Upper lobe of right lung (tissue), 1 donor: ENCODE measurements at regions not wholly inside any gene's neighbourhood (a gene's known extent, or its start where the extent isn't known, plus 50 kb on each side); places are given as distances from the start of the nearest gene placed in this dataset.

Experiments used
- ATAC-seq: fragments of 200-7000 bp; cut with Tn5 transposase; one replicate; pipeline ENCODE4 v1.9.1; 2020; ENCODE audit warnings: mild to moderate bottlenecking, moderate library complexity
- DNase-seq: peaks from one replicate; pipeline ENCODE4 v3.0.0-alpha.2; 2020
- H3K27ac ChIP-seq: fragments of 200-600 bp; one replicate; pipeline ENCODE4 v1.8.0; 2022
- H3K27me3 ChIP-seq: fragments of 200-600 bp; one replicate; pipeline ENCODE4 v1.8.0; 2022; ENCODE audit warnings: mild to moderate bottlenecking
- H3K36me3 ChIP-seq: fragments of 200-600 bp; one replicate; pipeline ENCODE4 v1.8.0; 2022
- H3K4me1 ChIP-seq: fragments of 200-600 bp; one replicate; pipeline ENCODE4 v1.8.0; 2022
- H3K4me3 ChIP-seq: fragments of 200-600 bp; one replicate; pipeline ENCODE4 v1.8.0; 2022; ENCODE audit warnings: mild to moderate bottlenecking
- H3K9me3 ChIP-seq: fragments of 200-600 bp; one replicate; pipeline ENCODE4 v1.8.0; 2022
- intact Hi-C: fragments of 100-400 bp; cut with DNase I; formaldehyde crosslinking; loops from one replicate; pipeline ENCODE4 v1.11.0; 2022
- TF ChIP-seq, protein P1 (sequence below): fragments of 200-600 bp; IDR thresholded peaks from one replicate; pipeline ENCODE4 v1.8.0; 2022; ENCODE audit warnings: antibody characterized with exemption
- donor health status: DM: no; HTN: yes; CAD: no; lungs with severe emphysema.

- H3K27ac ChIP-seq: no peak overlapping the region
- no peaks in the 10 kb centered on the region for H3K36me3 ChIP-seq
- H3K9me3 ChIP-seq: no peaks in the 10 kb centered on the region
- H3K4me3 ChIP-seq: no peak overlapping the region
- ATAC-seq: no peak
- TF ChIP-seq, protein P1, sequence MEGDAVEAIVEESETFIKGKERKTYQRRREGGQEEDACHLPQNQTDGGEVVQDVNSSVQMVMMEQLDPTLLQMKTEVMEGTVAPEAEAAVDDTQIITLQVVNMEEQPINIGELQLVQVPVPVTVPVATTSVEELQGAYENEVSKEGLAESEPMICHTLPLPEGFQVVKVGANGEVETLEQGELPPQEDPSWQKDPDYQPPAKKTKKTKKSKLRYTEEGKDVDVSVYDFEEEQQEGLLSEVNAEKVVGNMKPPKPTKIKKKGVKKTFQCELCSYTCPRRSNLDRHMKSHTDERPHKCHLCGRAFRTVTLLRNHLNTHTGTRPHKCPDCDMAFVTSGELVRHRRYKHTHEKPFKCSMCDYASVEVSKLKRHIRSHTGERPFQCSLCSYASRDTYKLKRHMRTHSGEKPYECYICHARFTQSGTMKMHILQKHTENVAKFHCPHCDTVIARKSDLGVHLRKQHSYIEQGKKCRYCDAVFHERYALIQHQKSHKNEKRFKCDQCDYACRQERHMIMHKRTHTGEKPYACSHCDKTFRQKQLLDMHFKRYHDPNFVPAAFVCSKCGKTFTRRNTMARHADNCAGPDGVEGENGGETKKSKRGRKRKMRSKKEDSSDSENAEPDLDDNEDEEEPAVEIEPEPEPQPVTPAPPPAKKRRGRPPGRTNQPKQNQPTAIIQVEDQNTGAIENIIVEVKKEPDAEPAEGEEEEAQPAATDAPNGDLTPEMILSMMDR: no peak
- no peaks in the 10 kb centered on the region for H3K27me3 ChIP-seq
- no peaks in the 10 kb centered on the region for H3K4me1 ChIP-seq
- DNase-seq: no peak
- intact Hi-C loops: no loop called here
Measured at GRCh38 chr6:166245148-166245547, 63.0 kb downstream of the PRR18 start.

GRCh38 chr6:166244353-166245045 is 63.7 kb downstream of the PRR18 start:
- Histone ChIP-seq H3K27ac (no peak overlapping the region), H3K4me1 (no peaks in the 10 kb centered on the region), H3K36me3 (no peaks in the 10 kb centered on the region), H3K27me3 (no peaks in the 10 kb centered on the region), H3K9me3 (no peaks in the 10 kb centered on the region), H3K4me3 (no peak overlapping the region)
- intact Hi-C loops: no loop called here
- DNase-seq (no peak), ATAC-seq (no peak)
- TF ChIP-seq, protein P1: no peak

GRCh38 chr6:166242888-166243287 is 65.3 kb downstream of the PRR18 start:
- Histone ChIP-seq H3K4me1 (no peaks in the 10 kb centered on the region), H3K9me3 (no peaks in the 10 kb centered on the region), H3K27me3 (no peaks in the 10 kb centered on the region), H3K4me3 (no peak overlapping the region), H3K27ac (no peak overlapping the region), H3K36me3 (no peaks in the 10 kb centered on the region)
- no peak for ATAC-seq
- TF ChIP-seq, protein P1: no peak
- DNase-seq: no peak
- intact Hi-C loops: no loop called here

DNA sequence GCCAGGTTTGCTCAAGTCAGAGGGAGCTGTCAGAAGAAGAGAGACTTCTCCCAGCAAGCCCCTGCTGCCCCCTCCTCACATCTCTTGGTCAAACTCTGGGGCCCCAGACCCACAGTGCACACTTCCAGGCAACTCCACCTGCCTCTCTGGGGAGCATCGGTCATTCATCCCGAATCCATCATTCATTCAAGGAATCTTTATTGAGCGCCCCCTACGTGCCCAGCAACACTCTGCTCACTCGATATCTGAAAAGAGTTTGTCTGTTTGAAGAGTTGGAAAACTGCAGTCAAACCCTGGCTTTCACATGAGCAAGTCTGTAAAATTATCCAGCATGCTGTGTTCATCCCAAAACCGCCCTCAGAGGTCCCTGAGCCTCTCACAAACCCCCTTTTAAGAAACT is 66.2 kb downstream of the PRR18 start:
- H3K4me1 ChIP-seq: no peaks in the 10 kb centered on the region
- no peak overlapping the region for H3K27ac ChIP-seq
- H3K36me3 ChIP-seq: no peaks in the 10 kb centered on the region
- TF ChIP-seq, protein P1: no peak
- ATAC-seq (no peak), DNase-seq (no peak)
- no peaks in the 10 kb centered on the region for H3K9me3 ChIP-seq
- H3K27me3 ChIP-seq: no peaks in the 10 kb centered on the region
- H3K4me3 ChIP-seq: no peak overlapping the region
- intact Hi-C loops: no loop called here

DNA sequence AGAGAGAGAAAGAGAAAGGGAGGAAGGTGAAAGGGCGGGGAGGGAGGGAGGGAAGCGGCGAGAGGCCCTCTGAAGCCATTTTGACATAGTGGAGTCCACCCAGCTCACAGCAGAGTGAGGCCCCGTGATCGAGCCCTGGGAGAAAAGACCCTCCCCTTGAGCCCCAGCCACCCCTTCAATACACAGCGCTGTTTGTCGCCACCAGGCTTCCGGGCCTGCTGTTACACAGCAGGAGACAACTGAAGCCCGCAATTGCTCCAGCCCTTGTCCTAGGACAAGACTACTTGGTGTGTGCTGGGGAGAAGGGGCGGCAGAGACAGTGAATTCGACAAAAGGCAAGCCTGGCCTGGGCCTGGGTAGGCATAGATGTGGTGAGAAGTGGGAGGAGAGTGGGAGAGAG is 67.3 kb downstream of the PRR18 start:
- H3K4me1 ChIP-seq: peaks cover under 1% of the 10 kb centered on the region
- no peak for ATAC-seq
- no peak overlapping the region for H3K27ac ChIP-seq
- H3K27me3 ChIP-seq: no peaks in the 10 kb centered on the region
- no peak for DNase-seq
- no peaks in the 10 kb centered on the region for H3K36me3 ChIP-seq
- no peaks in the 10 kb centered on the region for H3K9me3 ChIP-seq
- H3K4me3 ChIP-seq: no peak overlapping the region
- intact Hi-C loops: no loop called here
- TF ChIP-seq, protein P1: no peak

DNA sequence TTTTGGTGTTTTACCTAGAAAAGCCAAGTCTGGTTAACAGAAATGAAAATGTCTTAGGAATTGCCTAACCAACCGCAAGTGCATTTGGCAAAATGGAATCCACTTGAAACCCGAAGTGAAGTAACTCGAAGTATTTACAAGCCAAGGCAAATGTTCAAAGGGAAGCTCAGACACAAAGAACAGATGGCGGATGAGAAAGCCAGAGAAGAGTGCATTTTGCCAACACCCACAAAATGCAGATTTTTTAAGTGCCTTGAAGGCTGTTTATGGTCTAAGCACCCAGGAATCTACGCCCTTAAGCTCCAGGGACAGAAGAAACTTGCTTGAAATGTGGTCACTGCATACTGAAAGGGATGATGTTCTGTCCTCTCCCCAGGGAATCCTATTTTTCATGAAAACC is 70.0 kb upstream of the TBXT start:
- Histone ChIP-seq H3K36me3 (no peaks in the 10 kb centered on the region), H3K4me3 (no peak overlapping the region), H3K27me3 (no peaks in the 10 kb centered on the region), H3K9me3 (no peaks in the 10 kb centered on the region), H3K4me1 (peaks cover 7% of the 10 kb centered on the region), H3K27ac (no peak overlapping the region)
- ATAC-seq (peak; percentile 34), DNase-seq (no peak)
- intact Hi-C loops: no loop called here
- TF ChIP-seq, protein P1: no peak
